HL-60 (cell line): ENCODE measurements at regions not wholly inside any gene's neighbourhood (a gene's known extent, or its start where the extent isn't known, plus 50 kb on each side); places are given as distances from the start of the nearest gene placed in this dataset.

ENCODE experiments used
- DNase-seq, 2 experiments: peaks; one replicate each; pipeline ENCODE4 v3.0.0-alpha.2; 2010 to 2020; ENCODE audit warnings: low read depth in 1 of 2, low spot score in 1 of 2
- H3K27ac ChIP-seq: fragments of 250-450 bp; sonication (Bioruptor Pico); replicated peaks from 2 replicates; pipeline ENCODE4 v1.5.1; 2020; ENCODE audit warnings: mild to moderate bottlenecking, moderate library complexity
- H3K27me3 ChIP-seq: fragments of 250-450 bp; sonication (Bioruptor Pico); 2 replicates; pipeline ENCODE4 v1.5.1; 2021; ENCODE audit warnings: mild to moderate bottlenecking, moderate library complexity; ENCODE audit not compliant: insufficient read depth, poor library complexity, severe bottlenecking
- H3K4me3 ChIP-seq: replicated peaks from 2 replicates; pipeline ENCODE4 v1.5.1; 2011; ENCODE audit warnings: mild to moderate bottlenecking, control low read depth, low read length; ENCODE audit not compliant: insufficient read depth
- CTCF ChIP-seq: IDR thresholded peaks from one replicate; pipeline ENCODE4 v1.5.1; 2011; ENCODE audit warnings: low read length, control low read depth, inconsistent platforms; ENCODE audit not compliant: insufficient read depth
- GABPA ChIP-seq: IDR thresholded peaks from 2 replicates; pipeline ENCODE4 v1.6.1; 2012; ENCODE audit warnings: low read depth
- POLR2AphosphoS5 ChIP-seq: IDR thresholded peaks from 2 replicates; pipeline ENCODE4 v1.6.1; 2012; ENCODE audit warnings: low read depth
- REST ChIP-seq: IDR thresholded peaks from 2 replicates; pipeline ENCODE4 v1.6.1; 2012; ENCODE audit warnings: low read depth; ENCODE audit not compliant: insufficient replicate concordance
- SPI1 ChIP-seq: IDR thresholded peaks from 2 replicates; pipeline ENCODE4 v1.6.1; 2012; ENCODE audit warnings: low read depth, mild to moderate bottlenecking, borderline replicate concordance

- H3K4me3 ChIP-seq: no peak overlapping the region
- TF ChIP-seq CTCF (no peak), SPI1 (no peak), GABPA (no peak), REST (no peak), POLR2AphosphoS5 (no peak)
- H3K27ac ChIP-seq: no peak overlapping the region
- DNase-seq: no peak
- H3K27me3 ChIP-seq: no peaks in the 10 kb centered on the region
Observed at GRCh38 chr9:119868694-119869093, 499.5 kb upstream of the BRINP1 start.

- no peak for DNase-seq
- TF ChIP-seq REST (no peak), GABPA (no peak), POLR2AphosphoS5 (no peak), CTCF (no peak), SPI1 (no peak)
- Histone ChIP-seq H3K27ac (no peak overlapping the region), H3K27me3 (no peaks in the 10 kb centered on the region), H3K4me3 (no peak overlapping the region)
Observed at GRCh38 chr9:119861842-119862241, 492.6 kb upstream of the BRINP1 start.

GRCh38 chr9:119859128-119859527 is 489.9 kb upstream of the BRINP1 start:
- no peak for TF ChIP-seq CTCF
- no peaks in the 10 kb centered on the region for H3K27me3 ChIP-seq
- no peak overlapping the region for H3K27ac ChIP-seq
- no peak overlapping the region for H3K4me3 ChIP-seq
- no peak for DNase-seq

GRCh38 chr9:119853126-119853525 is 483.9 kb upstream of the BRINP1 start:
- DNase-seq: no peak
- no peak overlapping the region for H3K27ac ChIP-seq
- no peaks in the 10 kb centered on the region for H3K27me3 ChIP-seq
- no peak for TF ChIP-seq GABPA
- TF ChIP-seq POLR2AphosphoS5: no peak
- TF ChIP-seq SPI1: no peak
- no peak for TF ChIP-seq REST
- no peak for TF ChIP-seq CTCF
- no peak overlapping the region for H3K4me3 ChIP-seq
